NCI-H524 (cell line): ENCODE measurements at regions not wholly inside any gene's neighbourhood (a gene's known extent, or its start where the extent isn't known, plus 50 kb on each side); places are given as distances from the start of the nearest gene placed in this dataset.

Source experiments
- DNase-seq, 2 experiments: peaks; one replicate each; lab custom pipeline; 2025; lab: John Stamatoyannopoulos, UW

DNA sequence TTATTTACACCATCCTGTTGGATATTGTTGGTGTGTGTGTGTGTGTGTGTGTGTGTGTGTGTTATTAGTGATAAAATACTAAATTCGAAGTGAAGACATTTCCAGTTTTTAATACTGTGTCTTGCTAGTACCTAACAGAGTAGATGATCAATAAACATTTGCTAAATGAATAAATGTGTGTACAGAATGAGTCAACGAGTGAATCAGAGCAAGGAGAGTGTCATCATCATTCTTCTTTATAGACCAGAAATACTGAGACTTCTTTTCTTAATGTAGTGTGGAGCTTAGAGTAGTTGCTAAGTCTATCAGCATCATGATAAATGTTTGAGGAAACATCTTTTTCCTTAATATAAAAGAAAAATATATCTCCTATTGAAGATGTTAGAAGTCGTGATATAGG lies 169.7 kb upstream of the SATB2 start:
- no peak for DNase-seq

DNA sequence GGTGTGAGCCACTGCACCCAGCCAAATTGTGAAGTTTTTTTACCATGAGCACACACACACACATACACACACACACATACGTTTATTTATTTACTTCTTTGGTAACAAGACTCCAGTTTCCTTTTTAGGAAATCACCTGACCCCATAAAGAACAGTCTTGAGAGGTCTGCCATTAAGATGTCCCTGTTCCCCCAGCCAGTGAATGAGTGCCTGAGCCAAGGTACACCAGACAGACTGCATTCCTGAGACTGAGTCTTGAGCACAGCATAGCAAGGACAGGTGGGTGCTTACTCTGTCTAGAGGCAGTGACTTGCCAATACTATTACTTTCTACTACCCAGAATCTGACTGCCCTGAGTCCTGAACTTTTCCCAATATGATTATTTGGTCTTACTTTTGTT lies 167.2 kb upstream of the SATB2 start:
- no peak for DNase-seq

DNA sequence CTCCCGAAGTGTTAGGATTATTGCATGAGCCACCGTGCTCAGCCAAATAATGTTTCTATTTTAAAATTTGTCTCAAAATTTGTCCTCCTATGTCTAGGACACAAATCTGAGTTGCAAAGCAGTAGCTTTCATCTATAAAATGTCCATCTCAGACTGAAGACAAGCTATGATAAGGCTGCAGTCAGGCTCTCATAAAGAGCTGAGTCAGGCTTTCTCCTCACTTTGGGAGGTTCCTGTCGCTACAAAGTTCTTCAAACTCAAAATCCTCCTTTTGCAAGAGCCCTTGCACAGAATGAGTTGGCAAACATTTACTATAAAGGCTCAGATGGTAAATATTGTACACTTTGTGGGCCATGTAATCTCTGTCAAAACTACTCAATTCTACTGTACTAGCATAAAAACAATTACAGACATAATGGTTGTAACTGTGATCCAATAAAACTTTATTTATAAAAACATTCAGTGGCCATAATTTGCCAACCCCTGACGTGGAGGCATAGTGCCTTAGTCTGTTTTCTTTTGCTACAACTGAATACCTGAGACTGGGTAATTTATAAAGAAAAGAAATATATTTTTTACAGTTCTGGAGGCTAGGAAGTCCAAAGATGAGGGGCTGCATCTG lies 154.9 kb upstream of the SATB2 start:
- no peak for DNase-seq

- peak in 1 of 2 experiments; percentile 26 for DNase-seq
Observed at GRCh38 chr2:199607914-199608313, 150.2 kb upstream of the SATB2 start.

GRCh38 chr2:199606193-199606780 lies 148.5 kb upstream of the SATB2 start:
- DNase-seq: peak; percentile 27 to 60

DNA sequence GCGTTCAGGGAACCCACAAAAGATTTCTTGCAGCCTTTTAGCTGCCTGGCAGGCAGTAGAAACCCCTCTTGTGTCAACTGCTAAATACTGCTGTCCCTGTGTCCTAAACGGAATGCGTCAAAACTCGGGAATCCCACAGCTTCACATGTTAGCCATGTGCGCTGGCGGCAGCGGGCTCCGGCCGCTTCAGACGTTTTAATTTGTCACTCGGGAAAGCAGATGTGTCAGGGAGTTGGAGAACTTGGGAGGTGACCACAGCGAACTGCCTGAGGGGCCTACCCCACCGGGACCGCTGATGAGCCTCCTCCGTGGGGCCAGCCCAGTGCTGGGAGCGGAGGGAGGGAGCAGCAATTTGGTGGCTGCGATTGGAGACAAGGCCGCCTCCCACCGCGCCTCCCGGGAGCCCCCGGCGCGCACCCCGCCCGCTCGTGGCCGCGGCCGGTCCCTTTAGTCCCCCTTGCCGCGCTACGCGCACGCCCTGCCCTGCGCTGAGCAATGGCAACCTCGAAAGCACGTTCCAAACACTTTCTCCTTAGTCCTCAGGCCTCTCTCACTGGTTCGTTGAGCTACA lies 146.1 kb upstream of the SATB2 start:
- peak in 1 of 2 experiments; percentile 15 for DNase-seq

DNA sequence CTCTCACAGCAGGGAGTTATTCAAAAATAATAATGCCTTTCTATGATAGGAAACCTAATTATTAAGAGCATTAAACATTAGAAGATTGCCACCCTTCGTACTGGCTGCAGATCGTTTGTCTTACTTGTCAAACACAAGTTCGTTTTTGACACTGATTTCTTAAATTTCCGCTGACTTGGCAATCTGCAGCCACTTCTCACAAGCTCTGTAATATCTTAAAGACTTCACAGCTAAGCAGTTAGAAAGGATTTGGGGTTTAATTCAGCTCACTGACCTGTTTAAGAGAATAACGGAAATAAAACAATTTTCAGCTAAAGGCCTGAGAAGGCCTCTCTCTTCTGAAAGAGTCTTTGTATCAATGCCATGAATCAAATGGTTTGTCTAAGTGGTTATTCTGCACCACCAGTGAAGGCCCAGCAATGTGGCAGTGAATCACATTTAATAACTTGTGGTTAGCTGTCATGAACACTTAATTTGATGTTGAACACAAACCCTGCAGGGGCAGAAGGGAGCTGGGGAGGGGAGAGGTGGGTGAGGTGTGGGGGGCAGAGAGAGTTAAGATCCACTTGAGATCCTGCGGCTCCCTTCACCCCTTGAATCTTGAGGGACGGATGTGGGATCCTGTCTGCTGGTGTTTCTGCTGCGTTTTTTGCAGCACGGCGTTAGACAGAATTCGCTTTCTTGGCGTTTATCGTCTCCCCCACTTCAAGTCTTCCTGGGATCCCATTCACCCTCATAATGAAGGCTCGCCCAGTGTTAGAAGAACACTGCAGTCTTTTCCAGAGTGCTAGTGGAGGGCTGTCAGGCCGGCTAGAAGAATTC lies 145.4 kb upstream of the SATB2 start:
- no peak for DNase-seq

GRCh38 chr2:199602271-199602895 lies 144.6 kb upstream of the SATB2 start:
- DNase-seq: peak; percentile 26 to 50

GRCh38 chr2:199596549-199596948 lies 138.8 kb upstream of the SATB2 start:
- peak in 1 of 2 experiments; percentile 36 for DNase-seq

DNA sequence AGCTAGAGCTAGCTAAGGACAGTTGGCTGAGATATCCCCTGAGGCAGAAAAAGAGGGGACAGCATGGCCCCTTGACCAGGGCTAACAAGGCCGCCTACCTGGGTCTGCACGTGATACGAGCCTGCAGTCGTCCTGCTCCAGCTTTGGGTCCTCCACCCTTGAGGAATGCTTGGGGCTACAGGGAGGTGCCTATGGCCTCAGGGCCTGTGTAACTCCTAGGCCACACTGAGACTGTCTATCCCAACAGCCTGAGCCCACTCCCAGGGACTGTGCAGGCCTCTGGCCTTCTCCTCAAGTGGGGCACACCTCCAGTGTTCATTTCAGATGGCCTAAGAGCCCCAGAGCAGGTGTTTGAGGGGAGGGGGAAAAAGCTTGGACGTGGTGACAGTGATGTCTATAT lies 136.7 kb upstream of the SATB2 start:
- no peak for DNase-seq

GRCh38 chr2:199591826-199592225 lies 134.1 kb upstream of the SATB2 start:
- no peak for DNase-seq

- no peak for DNase-seq
Observed at GRCh38 chr2:199590321-199591203, 132.8 kb upstream of the SATB2 start.

DNA sequence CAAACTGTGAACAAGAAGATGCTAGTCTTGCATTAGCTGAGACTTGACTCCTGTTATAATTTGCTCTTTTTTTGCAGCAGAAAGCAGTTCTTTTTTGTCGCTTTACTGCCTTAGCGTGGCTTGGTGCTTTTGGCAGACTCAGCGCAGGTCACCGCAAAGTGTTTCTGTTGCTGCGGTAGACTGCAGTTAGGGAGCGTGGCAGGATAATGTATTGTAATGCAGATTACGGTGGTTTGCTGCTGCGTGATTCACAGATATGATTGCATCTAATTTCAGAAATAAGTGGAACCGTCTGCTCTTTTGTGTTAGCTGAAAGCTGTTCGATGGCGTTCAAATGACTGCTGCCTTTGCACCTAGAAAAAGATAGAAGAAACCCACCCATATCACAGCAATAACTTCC lies 131.6 kb upstream of the SATB2 start:
- no peak for DNase-seq

DNA sequence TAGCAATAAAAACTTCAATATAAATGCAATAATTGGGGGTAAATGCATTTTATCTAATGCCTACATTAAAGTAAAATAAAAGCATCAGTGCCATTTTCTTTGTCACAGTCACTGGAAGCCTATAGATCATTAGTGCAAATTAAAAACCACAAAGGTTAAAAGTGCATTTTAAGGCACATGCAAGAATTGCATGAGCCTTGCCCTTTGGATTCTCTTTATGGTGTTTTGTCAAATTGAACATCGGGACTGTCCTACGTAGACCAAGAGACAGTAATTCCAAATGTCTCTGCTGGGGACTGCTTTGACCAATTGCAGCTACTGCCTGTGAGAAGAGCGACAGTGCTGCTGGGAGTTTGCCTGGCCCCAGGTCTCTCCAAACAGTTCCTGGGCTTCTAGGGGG lies 130.3 kb upstream of the SATB2 start:
- DNase-seq: no peak

DNA sequence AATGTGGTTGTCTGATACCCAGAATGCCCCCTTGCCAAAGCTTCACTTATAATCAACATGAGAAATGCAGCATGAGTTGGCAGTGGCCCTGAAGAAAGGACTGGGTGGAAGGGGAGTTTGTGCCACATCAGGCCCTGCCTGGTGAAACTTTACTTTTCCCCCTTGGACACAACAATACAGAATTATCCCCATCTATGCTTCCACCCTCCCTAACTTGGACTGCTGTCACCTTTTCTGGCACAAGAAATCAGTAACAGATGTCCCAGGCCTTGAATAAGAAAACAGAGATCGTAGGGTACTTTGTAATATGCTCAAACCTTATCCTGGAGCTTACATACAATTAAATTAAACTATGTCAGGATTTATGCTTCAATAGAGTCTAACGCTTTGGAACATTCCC lies 128.9 kb upstream of the SATB2 start:
- peak in 1 of 2 experiments; percentile 12 for DNase-seq

DNA sequence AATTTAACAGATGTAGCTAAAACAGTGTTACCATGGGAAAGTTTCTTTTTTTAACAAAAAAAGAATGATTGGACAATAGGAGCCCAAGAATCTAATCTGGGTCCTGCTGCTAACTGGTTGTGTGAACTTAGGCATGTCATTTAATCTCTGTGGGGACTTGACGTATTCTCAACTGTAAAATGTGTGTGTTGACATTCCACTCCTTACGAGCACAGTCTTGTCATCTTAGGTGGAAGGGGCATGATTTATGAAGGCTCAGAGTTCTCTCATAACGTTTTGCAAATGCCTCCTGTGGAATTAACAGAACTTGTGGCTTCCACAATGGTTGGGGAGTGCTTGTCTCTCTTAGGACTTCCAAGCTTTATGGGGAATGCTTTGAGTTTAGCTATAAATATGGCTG lies 125.9 kb upstream of the SATB2 start:
- no peak for DNase-seq

GRCh38 chr2:199581935-199582360 lies 124.2 kb upstream of the SATB2 start:
- DNase-seq: no peak

GRCh38 chr2:199581408-199581807 lies 123.7 kb upstream of the SATB2 start:
- DNase-seq: no peak

- no peak for DNase-seq
Observed at GRCh38 chr2:199575416-199575815, 117.7 kb upstream of the SATB2 start.

GRCh38 chr2:199572571-199572970 lies 114.8 kb upstream of the SATB2 start:
- DNase-seq: no peak

DNA sequence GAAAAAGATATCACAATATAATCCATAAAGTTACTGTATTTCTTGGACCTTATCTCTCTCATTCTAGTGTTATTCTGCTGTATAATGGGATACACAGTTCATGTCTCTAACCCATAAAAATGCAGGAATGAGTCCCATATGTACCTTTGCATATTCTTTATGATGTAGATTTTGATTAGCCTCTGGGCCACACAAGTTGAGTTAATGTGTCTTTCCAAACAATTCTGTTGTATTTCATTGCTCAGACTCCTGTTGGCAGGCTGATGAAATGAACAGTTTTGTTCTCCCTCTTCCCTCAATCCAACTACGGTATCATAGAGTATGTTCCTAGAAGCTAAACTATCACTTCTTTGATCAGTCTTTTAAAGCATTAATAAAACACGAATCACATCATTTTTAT lies 113.2 kb upstream of the SATB2 start:
- DNase-seq: no peak
